22Rv1 (cell line): ENCODE measurements at regions not wholly inside any gene's neighbourhood (a gene's known extent, or its start where the extent isn't known, plus 50 kb on each side); places are given as distances from the start of the nearest gene placed in this dataset.

Experiments
- CTCF ChIP-seq: fragments of 450-650 bp; IDR thresholded peaks from 2 replicates; pipeline ENCODE4 v1.5.1; 2017; ENCODE audit warnings: mild to moderate bottlenecking
- ZFX ChIP-seq: fragments of 450-650 bp; IDR thresholded peaks from 2 replicates; pipeline ENCODE4 v1.6.1; 2017; ENCODE audit warnings: antibody characterized with exemption, borderline replicate concordance

- no peak for TF ChIP-seq CTCF
- TF ChIP-seq ZFX = no peak
Measured at GRCh38 chrX:140589657-140590056, 84.8 kb upstream of the SOX3 start.
